Astrocyte of the hippocampus (primary cell): ENCODE measurements at regions not wholly inside any gene's neighbourhood (a gene's known extent, or its start where the extent isn't known, plus 50 kb on each side); places are given as distances from the start of the nearest gene placed in this dataset.

Experiments used
- DNase-seq: peaks from one replicate; pipeline ENCODE4 v3.0.0; 2011; ENCODE audit warnings: low read depth, low spot score

- DNase-seq = no peak
Observed at GRCh38 chr4:108369035-108369655, 200.4 kb upstream of the LEF1 start.

- no peak for DNase-seq
Observed at GRCh38 chr4:108367751-108368150, 199.0 kb upstream of the LEF1 start.

- no peak for DNase-seq
Observed at GRCh38 chr4:108366716-108367115, 198.0 kb upstream of the LEF1 start.

GRCh38 chr4:108365551-108365950, 196.8 kb upstream of the LEF1 start:
- DNase-seq = no peak

GRCh38 chr4:108361886-108362285, 193.2 kb upstream of the LEF1 start:
- DNase-seq = no peak

- no peak for DNase-seq
Observed at GRCh38 chr4:108361446-108361820, 192.7 kb upstream of the LEF1 start.

GRCh38 chr4:108360754-108361445, 192.2 kb upstream of the LEF1 start:
- DNase-seq = peak; percentile 67

GRCh38 chr4:108359986-108360681, 191.4 kb upstream of the LEF1 start:
- no peak for DNase-seq

- no peak for DNase-seq
Observed at GRCh38 chr4:108359130-108359985, 190.6 kb upstream of the LEF1 start.

- no peak for DNase-seq
Observed at GRCh38 chr4:108355902-108356535, 187.3 kb upstream of the LEF1 start.

GRCh38 chr4:108355186-108355901, 186.6 kb upstream of the LEF1 start:
- no peak for DNase-seq

- DNase-seq = no peak
Observed at GRCh38 chr4:108352664-108353308, 184.1 kb upstream of the LEF1 start.

- DNase-seq = no peak
Observed at GRCh38 chr4:108351791-108352190, 183.1 kb upstream of the LEF1 start.

GRCh38 chr4:108350332-108350731, 181.6 kb upstream of the LEF1 start:
- no peak for DNase-seq

- no peak for DNase-seq
Observed at GRCh38 chr4:108346818-108347210, 178.1 kb upstream of the LEF1 start.

GRCh38 chr4:108345862-108346817, 177.4 kb upstream of the LEF1 start:
- DNase-seq = peak; percentile 72

GRCh38 chr4:108342325-108342970, 173.7 kb upstream of the LEF1 start:
- DNase-seq = no peak

GRCh38 chr4:108337923-108338322, 169.2 kb upstream of the LEF1 start:
- peak; percentile 61 for DNase-seq

- peak; percentile 49 for DNase-seq
Observed at GRCh38 chr4:108336076-108336475, 167.3 kb upstream of the LEF1 start.
